SHP77 (cell line): ENCODE measurements at regions not wholly inside any gene's neighbourhood (a gene's known extent, or its start where the extent isn't known, plus 50 kb on each side); places are given as distances from the start of the nearest gene placed in this dataset.
"Not testable (repeated sequence)": the region's sequence is repeated elsewhere in the genome, so short reads cannot be mapped to it uniquely, and the experiment has no call there.

Experiments
- DNase-seq, 2 experiments: peaks; one replicate each; lab custom pipeline; 2025; lab: John Stamatoyannopoulos, UW

DNA sequence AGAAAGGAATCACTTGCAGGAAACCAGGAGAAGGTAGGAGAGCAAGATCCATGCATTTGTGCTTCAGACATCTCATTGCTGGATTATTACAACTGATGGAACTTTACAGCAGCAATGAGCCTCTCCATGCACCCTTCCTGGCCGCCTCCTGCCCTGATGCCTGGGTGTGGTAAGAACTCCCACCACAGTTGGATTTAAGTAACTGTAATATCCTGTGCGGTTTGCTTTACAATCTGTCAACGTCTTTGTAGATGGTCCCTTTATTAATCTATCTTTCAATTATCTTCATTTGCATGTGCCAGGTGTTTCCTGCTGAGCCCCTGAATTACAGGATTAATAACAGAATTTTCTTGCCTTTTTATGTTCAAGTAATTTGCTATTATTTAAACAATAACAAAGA lies 1300.5 kb upstream of the TMEM132C start:
- DNase-seq, result no peak

DNA sequence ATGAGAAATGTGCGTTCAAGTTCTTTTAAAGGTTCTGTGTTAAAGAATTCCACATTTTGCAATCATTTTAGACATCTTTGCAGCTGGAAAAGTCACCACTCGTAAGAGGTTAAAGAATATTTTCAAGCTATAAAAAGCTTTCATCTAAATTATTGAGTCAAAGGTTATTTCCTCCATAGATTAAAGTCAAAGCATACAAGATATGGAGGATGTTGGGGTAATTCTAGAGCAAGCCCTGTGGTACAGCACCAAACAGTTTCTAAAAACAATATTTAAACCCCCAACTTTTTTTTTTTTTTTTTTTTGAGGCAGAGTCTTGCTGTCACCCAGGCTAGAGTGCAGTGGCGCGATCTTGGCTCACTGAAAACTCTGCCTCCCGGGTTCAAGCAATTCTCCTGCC lies 1299.8 kb upstream of the TMEM132C start:
- DNase-seq, result no peak

DNA sequence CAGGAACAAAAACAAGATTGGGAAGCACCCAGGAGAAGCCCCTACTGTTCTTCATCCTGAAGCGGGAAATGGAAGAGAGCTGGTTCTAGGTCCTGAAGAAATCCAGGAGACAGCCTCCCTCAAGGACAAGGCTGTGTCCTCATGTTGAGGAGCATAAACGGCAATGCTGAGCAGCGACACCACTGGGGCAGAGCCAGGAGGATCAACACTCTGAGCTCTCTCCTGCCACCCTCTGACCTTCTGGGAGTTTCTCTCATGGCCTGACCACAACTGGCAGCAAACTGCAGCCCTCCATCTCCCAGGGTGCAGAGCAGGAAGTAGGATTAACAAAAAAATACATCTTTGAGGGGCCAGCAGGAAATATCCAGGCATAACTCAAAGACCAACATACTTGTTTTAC lies 1292.2 kb upstream of the TMEM132C start:
- DNase-seq, result no peak

DNA sequence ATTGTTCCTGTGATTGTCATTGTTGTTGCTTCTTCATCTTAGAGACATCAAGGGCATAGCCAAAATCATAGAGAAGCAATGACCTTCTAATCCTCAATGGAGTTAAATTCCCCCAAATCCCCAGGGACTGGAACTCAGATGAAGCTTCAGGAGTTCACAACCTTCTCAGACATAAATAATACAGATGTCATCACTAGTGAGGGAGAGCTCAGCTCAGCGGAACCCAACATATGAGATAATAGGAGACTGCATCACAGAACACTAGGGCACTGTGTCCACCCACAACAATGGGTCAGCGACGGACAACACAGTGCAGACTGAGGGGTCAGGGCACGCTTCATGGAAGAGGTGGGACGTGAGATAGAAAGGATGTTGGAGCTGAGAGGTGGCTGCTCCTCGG lies 1290.4 kb upstream of the TMEM132C start:
- DNase-seq, result no peak

DNA sequence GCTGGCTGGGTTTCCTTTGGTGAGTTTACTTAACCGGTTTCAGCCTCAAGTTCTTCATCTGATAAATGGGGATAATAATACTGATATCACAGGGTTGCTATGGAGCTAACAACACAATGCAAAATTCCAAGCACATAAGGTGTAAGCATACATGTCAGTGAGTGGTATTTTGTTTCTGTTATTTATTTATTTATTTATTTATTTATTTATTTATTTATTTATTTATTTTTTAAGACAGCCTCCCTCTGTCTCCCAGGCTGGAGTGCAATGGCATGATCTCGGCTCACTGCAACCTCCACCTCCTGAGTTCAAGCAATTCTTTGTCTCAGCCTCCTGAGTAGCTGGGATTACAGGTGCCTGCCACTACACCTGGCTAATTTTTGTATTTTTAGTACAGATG lies 1287.4 kb upstream of the TMEM132C start:
- DNase-seq, result not testable (repeated sequence)

DNA sequence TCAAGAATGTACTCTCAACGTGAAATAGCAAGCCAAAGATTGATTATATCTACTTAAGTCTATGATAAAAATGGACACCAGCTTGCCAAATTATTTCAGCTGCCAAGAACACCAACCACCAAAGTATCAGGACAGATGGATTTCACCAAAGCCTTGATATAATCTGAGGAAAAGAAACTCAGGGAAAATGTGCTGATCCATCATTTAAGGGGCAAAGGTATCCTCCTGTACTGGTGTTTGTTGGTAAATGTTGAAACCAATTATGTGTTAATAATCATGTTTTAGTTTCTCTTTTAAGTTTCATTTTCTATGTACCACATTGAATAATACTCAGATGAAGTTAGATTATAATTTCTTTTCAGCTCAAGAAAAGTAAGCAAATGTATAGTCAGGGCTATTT lies 1284.3 kb upstream of the TMEM132C start:
- no peak for DNase-seq

DNA sequence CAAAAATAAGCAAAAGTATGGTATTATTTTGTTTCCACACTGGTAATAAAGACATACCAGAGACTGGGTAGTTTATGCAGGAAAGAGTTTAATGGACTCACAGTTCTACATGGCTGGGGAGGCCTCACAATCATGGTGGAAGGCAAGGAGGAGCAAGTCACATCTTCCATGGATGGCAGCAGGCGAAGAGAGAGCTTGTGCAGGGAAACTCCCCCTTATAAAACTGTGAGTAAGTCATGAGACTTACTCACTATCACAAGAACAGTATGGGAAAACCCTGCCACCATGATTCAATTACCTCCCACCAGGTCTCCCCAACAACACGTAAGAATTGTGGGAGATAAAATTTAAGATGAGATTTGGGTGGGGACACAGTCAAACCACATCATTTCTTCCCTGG lies 1283.2 kb upstream of the TMEM132C start:
- not testable (repeated sequence) for DNase-seq

DNA sequence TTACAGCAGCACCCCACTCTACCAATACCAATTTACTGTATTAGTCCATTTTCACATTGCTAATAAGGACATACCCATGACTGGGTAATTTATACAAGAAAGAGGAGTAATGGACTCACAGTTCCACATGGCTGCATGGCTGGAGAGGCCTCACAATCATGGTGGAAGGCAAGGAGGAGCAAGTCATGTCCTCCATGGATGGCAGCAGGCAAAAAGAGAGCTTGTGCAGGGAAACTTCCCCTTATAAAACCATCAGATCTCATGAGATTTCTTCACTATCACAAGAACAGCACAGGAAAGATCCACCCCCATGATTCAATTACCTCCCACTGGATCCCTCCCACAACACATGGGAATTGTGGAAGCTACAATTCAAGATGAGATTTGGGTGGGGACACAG lies 1281.3 kb upstream of the TMEM132C start:
- DNase-seq, result not testable (repeated sequence)

DNA sequence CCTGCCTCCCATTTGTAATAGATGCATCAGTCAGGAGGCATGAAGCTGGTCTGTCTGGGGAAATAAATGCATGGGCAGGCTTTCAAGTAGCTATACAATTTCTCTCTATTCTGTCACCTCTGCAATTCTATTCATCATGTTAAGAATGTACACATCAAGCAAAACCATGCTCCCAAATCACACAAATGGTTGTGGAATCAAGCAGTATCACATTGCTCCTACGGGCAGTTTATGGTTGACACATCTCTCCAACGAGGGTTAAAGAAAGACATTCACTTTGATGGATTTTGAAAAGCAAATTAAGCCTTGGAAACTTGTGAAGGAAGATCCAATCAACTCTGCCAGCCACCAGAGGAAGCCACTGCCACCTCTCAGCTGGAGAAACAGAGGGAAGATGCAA lies 1277.4 kb upstream of the TMEM132C start:
- no peak for DNase-seq

DNA sequence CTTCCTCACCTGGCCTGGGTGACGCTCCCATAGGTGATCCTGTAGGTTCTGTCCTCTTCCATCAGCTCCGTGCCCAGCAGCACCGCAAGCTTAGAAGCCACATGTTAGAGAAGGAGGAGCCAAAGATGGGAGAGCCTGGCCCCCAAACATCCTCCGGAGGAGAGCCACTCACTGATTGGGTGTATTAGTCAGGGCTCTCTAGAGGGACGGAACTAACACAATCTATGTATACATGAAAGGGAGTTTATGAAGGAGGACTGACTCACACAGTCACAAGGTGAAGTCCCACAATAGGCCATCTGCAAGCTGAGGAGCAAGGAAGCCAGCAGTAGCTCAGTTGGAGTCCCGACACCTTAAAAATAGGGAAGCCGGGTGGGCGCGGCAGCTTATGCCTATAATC lies 1273.1 kb upstream of the TMEM132C start:
- no peak for DNase-seq

DNA sequence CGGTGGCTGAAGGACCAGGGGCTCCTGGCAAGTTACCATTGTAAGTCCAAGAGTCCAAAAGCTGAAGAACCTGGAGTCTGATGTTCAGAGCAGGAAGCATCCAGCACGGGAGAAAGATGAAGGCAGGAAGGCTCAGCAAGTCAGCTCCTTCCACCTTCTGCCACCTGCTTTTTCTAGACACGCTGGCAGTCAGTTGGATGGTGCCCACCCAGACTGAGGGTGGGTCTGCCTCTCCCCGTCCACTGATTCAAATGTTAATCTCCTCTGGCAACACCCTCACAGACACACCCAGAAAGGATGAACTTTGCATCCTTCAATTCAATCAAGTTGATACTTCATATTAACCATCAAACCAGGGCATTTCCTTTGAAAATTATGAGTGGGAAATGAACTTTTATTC lies 1272.4 kb upstream of the TMEM132C start:
- no peak for DNase-seq

DNA sequence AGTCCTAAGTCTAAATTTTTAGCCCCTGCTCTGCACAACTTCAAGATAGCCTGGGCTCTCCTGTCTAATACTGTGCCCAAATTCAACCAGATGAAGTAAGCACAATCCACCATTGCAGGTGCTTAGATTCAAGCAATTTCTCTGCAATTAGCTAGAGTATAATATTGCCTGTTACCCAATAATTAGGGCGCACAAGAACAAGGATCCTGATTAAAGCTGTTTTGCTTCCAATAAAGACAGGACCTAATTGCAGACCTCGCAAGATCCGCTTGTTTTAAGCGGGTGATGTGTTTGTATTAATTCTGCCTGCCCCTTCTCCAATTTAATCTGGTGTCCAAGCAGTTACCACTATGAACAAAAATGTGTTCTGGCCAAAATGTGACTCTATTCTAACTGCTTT lies 1268.9 kb upstream of the TMEM132C start:
- no peak for DNase-seq

DNA sequence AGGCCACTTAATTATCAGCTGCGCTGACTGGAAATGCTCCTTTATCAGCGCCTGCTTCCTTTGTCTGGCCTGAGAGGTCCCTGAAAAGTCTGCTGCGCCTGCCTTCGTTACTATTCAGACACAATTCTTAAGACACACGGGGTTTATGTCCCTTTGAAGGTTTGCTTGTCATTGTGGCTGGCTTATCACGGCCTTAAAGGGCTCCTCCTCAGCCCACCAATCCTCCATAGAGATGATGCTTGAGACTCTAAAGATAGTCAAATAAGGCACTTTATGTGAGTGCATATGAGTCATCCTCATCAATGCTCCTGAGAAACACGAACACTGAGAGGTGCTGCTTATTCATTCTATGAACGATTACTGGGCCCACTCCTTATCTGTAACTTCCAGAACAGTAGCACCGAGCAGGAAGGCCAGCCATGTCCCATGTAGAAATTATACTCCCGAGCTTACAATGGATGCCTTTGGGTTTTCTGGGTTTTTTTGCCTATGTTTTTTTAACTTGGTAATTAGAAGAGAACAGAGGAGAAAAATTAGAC lies 1268.2 kb upstream of the TMEM132C start:
- DNase-seq, result no peak

DNA sequence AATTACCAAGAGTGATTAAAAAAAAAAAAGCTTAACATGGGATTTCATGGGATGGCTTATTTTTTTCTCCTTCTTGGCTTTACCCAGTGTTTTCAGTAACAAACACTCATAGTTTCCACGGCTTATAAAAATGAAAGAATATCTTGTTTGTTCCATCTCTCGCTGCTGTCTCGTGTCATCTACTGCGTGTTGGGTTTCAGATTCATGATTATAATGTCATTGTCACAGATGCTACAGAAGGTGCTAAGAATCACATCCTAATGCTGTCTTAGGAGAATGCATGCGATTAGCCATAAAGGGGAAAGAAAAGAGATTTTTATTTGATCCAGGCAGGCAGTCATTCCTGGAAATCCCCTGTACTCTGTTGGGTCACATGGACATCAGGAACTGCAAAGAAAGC lies 1267.6 kb upstream of the TMEM132C start:
- DNase-seq, result no peak

DNA sequence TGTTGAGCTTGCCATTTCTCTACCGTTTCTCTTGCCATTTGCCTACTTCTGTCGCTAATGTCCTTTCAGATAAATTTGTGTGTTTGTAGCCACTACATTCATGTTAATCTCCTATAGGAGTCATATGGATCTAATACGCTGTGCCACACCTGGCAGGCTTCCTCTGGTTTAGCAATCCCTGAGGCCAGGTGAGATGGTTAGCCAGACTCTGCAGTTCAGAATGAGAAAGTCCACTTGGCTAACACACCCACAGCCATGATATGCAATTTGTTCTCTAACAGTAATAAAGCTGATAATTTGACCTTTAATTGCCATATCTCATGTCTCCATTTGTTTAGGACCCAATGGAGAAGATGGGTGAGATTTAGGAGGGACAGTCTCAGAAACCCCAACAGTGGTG lies 1261.6 kb upstream of the TMEM132C start:
- DNase-seq, result no peak

DNA sequence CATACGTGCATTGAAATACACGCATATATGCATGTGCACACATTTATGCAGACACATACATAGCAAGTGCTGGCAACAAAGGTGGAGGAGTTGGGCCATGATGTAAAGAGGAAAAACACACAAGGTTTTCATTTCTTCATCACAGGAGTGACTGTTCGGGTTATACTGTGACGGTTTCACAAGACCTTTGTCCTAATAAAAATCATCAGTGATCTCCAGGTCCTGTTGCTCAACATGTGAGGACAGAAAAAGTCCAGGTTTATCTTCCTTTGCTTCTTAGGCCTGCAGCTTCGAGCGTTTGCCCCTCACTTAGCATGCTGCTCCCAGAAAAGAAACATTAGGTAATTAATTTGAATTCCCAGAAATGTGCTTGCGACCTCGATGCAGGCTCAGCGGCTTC lies 1260.0 kb upstream of the TMEM132C start:
- DNase-seq, result no peak

DNA sequence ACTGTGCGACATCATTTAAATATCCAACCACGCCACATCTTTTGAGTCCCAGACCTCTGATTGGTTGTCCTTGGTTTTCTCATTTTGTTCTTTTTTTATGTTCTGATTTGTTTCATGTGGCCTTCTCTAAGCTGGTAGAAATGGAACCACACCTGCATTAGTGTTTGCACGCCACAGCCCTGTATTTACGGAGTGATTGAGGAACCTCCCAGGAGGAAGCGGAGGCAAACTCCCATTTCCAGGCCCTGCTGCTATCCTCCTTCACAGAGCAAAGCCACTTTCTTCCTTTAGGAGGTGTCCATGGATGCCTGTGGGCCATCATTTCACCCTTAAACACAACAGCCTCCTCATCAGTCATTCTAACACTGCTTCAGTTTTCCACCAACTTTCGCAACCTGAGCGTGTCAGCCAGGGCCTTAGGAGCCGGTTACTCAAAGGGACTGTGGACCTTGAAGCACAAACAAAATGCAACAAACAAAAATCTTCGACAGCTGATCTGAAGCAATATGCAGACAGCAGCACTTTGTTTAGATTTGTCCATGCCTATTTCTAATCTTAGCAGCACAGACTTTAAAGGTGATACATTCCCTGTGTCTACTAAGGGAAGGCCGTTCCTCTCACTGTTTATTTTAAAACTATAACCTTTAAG lies 1258.1 kb upstream of the TMEM132C start:
- DNase-seq, result no peak

DNA sequence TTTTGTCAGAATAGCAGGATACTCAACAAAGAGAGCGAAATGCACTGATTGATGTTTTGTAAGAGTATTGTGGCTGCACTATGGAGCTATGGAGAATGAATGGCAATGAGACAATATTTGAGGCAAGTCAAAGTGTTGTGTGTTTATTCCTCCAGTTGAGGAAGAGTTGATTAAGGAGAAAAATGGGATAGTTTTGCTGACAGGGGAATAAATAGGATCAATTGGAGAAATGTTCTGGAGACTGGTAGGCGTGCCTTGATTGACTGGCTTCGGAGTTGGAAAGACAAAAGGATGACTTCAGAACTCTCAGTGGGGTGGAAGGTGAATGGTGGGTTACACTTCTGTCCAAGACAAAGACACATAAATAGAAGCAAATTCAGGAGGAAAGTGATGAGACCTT lies 1254.9 kb upstream of the TMEM132C start:
- DNase-seq, result no peak

DNA sequence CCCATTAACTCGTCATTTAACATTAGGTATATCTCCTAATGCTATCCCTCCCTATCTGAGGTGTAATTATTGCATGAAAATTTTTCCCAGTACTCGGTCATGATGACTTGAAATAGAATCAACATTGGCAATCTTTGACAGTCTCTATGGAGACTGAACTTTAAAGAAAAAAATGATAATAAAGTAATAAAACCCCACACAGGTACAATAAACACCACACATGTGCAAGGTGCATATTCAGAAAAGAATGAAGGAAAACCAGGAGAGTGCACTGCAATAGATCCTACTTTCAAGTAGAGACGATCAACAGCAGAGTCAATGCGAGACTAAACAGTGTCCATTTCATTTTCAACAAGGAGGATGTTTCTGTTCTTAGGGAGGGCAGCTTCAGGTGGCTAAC lies 1253.8 kb upstream of the TMEM132C start:
- DNase-seq, result no peak

DNA sequence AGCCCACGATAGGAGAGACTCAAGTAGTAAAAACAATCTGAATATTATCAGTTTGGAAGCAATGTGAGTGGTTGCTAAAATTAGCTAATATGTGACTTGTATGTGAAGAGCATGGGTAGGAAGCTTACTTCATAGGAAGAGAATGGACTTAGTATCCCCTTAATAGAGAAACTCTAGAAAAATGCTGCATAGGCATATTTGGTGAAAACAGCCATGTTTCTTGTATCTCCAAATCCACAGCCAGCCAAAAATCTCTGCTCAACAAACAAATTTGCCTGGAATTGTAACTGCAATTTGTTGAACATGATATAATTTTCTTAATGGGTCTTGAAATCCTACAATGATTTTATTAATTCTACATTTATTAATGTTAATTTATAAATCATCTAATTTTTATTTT lies 1252.9 kb upstream of the TMEM132C start:
- DNase-seq, result no peak

DNA sequence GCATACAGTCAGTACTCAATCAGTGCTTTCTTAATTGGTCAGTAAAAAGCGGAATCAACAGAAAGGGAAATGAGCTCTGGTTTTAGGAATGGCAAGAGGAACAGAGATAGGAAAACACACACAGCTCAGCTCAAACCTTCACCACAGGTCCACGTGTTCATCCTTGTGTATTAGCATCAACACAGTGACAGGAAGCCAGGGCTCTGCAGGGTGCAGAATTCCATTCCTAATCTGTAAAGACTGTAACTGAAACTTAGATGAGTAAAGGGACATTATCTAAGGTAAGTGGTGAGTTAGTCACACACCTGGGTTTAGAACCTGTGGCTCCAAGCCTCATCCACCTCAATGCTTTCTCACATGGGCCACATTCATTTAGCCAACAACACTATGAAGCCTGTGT lies 1242.2 kb upstream of the TMEM132C start:
- no peak for DNase-seq

DNA sequence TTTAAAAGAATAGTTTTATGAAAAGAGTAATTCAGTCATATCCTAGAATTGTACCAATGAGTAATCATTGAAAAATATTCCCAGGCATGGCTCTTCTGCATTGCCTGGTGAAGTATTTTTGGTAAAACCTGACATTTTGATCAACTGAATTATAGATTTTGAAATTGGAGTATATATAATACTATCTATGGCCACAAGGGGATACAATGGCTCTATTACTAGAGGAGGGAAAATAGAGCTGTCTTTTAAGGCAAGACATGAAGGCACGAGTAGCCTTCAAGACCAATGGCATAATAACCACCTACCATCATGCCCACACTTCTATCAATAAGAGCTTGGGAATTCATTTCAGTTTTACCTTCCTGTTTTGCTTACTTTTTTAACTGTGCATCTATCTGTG lies 1241.4 kb upstream of the TMEM132C start:
- DNase-seq, result no peak

DNA sequence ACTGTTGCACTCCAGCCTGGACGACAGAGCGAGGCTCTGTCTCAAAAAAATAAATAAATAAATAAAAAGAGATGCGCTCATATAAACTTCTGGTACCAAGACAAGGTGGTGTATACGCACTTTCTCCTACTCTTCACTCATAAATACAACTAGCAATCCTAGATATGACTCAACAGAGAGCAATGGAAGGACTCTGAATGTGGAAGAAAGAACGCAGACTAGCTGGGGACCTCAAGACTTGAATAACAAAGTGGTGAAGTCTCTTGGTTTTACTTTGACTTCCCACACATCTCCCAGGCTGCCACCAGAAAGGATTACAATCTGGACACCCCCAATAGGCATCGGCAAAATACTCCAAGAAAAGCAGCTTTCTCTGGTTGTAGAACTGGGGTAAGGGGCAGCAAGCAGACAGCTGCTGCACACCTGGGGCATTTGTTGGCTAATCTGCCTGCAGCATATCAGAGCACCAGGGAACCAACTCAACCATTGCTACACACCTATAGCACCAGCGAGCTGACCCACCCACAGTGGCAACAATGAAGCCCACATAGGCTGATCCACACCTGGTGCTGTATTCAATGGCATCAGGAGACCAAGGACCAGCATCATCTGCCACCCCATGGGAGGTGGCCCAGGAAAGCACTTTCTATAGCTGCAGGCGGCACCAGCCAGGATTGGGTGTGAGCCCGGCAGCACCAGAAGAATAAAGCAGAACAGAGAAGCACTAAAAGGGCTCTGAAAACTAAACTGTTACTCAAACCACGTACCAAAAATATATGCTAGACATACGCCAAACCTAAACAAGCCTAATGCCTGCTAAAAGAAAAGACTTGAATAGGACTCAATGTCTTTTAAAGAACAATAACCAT lies 1231.7 kb upstream of the TMEM132C start:
- DNase-seq, result no peak

DNA sequence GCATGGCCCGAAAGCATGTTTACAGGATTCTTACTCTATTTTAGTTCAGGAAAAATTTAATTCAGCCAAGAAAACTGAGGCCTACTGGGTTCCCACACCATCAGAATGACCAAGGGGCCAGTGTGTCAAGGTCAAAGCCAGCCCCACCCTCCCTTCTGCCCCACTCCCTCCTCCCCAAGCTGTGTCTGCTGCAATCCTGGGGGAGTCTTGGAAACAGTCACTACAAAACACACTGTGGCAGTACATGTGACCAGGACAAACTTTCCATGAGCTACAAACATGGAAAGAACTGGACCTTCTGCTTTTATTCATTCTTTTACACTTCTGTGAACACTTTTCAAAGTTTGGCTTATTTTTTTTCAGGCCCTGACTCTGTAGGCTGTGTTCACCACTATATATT lies 1228.8 kb upstream of the TMEM132C start:
- no peak for DNase-seq
